Gastroesophageal sphincter (tissue), 4 donors: ENCODE measurements at regions not wholly inside any gene's neighbourhood (a gene's known extent, or its start where the extent isn't known, plus 50 kb on each side); places are given as distances from the start of the nearest gene placed in this dataset.
"Not testable (repeated sequence)": the region's sequence is repeated elsewhere in the genome, so short reads cannot be mapped to it uniquely, and the experiment has no call there.

Experiments
- ATAC-seq: fragments of 150-250 bp; one replicate; pipeline ENCODE4 v1.9.1; 2016; ENCODE audit warnings: mild to moderate bottlenecking, moderate library complexity
- H3K27ac ChIP-seq, 4 donors: fragments of 200-600 bp; sonication (generic) in 3 of 4; 1 replicate in 3 of 4; 2 replicates in 1 of 4; pipeline ENCODE4 v1.5.1; 2016 to 2019
- H3K27me3 ChIP-seq: fragments of 200-600 bp; sonication (generic); one replicate; pipeline ENCODE4 v1.5.1; 2019
- H3K36me3 ChIP-seq, 2 donors: fragments of 200-600 bp; sonication (generic); one replicate each; pipeline ENCODE4 v1.5.1; 2019; ENCODE audit warnings: control low read depth in 1 of 2
- H3K4me1 ChIP-seq, 3 donors: fragments of 200-600 bp; sonication (generic); 1 replicate in 2 of 3; 2 replicates in 1 of 3; pipeline ENCODE4 v1.5.1; 2016 to 2019; ENCODE audit warnings: control low read depth in 2 of 3
- H3K4me3 ChIP-seq, 2 donors: fragments of 200-600 bp; sonication (generic); one replicate each; pipeline ENCODE4 v1.5.1; 2019; ENCODE audit warnings: mild to moderate bottlenecking in 1 of 2, moderate library complexity in 1 of 2
- H3K9me3 ChIP-seq, 3 donors: fragments of 200-600 bp; sonication (generic); one replicate each; pipeline ENCODE4 v1.5.1; 2017 to 2019; ENCODE audit warnings: control low read depth in 2 of 3
- CTCF ChIP-seq, 4 experiments: fragments of 200-600 bp in 2 of 4; fragments of 450-650 bp in 2 of 4; sonication (generic) in 1 of 4; IDR thresholded peaks; one replicate each; pipeline ENCODE4 v1.5.1; 2017 to 2019; ENCODE audit warnings: antibody characterized with exemption in 4 of 4, mild to moderate bottlenecking in 2 of 4, moderate library complexity in 2 of 4
- EP300 ChIP-seq: sonication (generic); formaldehyde crosslinking; IDR thresholded peaks from one replicate; pipeline ENCODE4 v1.6.1; 2017; ENCODE audit warnings: antibody characterized with exemption, mild to moderate bottlenecking
- POLR2A ChIP-seq, 2 donors: fragments of 450-650 bp; IDR thresholded peaks; one replicate each; pipeline ENCODE4 v1.6.1; 2017; ENCODE audit warnings: antibody characterized with exemption in 2 of 2, mild to moderate bottlenecking in 2 of 2, moderate library complexity in 1 of 2
- POLR2AphosphoS5 ChIP-seq: sonication (generic); formaldehyde crosslinking; IDR thresholded peaks from one replicate; pipeline ENCODE4 v1.6.1; 2017; ENCODE audit warnings: antibody characterized with exemption
- whole genome bisulfite sequencing, 2 donors: methylation state at CpG; one replicate each; pipeline ENCODE4 v1.1.5; 2018; ENCODE audit warnings: low coverage in 1 of 2; 5-methylcytosine and 5-hydroxymethylcytosine counted together

DNA sequence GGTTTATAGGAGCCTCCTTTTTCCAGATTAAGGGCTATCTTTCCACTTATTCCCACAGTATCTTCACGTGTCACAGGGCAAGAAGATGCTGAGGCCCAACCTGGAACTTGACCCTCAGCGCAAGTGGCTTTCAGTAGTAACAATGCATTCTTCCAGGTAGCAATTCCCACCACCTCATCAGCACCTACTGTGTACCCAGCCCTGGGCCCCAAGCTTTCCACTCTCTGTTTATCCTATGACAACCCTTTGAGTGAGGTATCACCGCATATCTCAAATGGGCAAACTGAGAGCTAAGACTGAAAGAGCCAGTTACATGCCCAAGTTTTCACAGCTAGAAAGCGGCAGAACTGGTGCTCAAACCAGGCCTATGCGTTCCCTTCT, 88.2 kb downstream of the CPN2 start:
- WGBS, 2 donors, result 91 to 100% methylated on average over 1 to 4 of the region's 5 CpGs
- ATAC-seq, result no peak
- peaks cover 0 to 5% (median 0%) of the 10 kb centered on the region in 3 donors for H3K9me3 ChIP-seq
- H3K4me3 ChIP-seq, result no peak overlapping the region
- TF ChIP-seq EP300 (no peak), CTCF (IDR thresholded peaks at IDR 0.05) (no peak), POLR2A (IDR thresholded peaks at IDR 0.05) (no peak), POLR2AphosphoS5 (no peak)
- no peaks in the 10 kb centered on the region for H3K27me3 ChIP-seq
- H3K27ac ChIP-seq, result no peak overlapping the region
- peaks cover 0 to 33% (median 8%) of the 10 kb centered on the region in 3 donors for H3K4me1 ChIP-seq
- no peaks in the 10 kb centered on the region for H3K36me3 ChIP-seq

- peak overlapping the region in 1 of 2 donors; percentile 17 for H3K4me3 ChIP-seq
- ATAC-seq, H3K27me3 ChIP-seq, H3K36me3 ChIP-seq, H3K9me3 ChIP-seq: not testable (repeated sequence)
- 54 to 80% methylated on average over 3 to 9 of the region's 37 CpGs for WGBS, 2 donors
- H3K4me1 ChIP-seq, result peaks cover 3 to 51% (median 17%) of the 10 kb centered on the region in 3 donors
- H3K27ac ChIP-seq, result peak overlapping the region in 3 of 4 donors; percentile 51 to 76 (median 76)
Observed at GRCh38 chr3:194264631-194265504, 86.3 kb downstream of the CPN2 start.

DNA sequence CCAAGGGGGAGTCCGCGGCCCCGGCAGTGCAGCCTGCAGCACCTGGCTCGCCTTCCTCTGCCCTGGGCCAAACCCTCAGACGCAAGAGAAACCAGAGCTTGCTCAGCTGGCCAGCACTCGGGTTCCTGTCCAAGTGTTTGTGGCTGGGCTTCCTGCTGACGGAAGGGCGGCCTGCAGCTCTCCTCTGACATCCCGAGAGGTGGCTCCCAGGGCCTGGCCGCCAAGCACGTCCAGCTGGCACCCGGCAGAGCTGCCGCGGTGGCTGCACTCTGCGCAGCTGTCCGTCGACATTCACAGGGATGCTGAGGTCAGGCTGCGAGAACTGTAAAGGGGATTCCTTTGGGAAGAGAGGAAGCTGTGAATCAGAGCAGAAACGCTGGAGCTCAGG, 85.6 kb downstream of the CPN2 start:
- H3K4me1 ChIP-seq, result peaks cover 5 to 57% (median 23%) of the 10 kb centered on the region in 3 donors
- WGBS, 2 donors, result 0 to 20% methylated on average over 4 to 5 of the region's 19 CpGs
- no peaks in the 10 kb centered on the region for H3K36me3 ChIP-seq
- ATAC-seq, result peak; percentile 86
- TF ChIP-seq CTCF (IDR thresholded peaks at IDR 0.05) (peak in 1 of 4 experiments; percentile 4), POLR2AphosphoS5 (peak; percentile 85), EP300 (peak; percentile 42), POLR2A (IDR thresholded peaks at IDR 0.05) (no peak)
- peak overlapping the region in 1 of 2 donors; percentile 17 for H3K4me3 ChIP-seq
- no peaks in the 10 kb centered on the region for H3K9me3 ChIP-seq
- no peaks in the 10 kb centered on the region for H3K27me3 ChIP-seq
- H3K27ac ChIP-seq, result peak overlapping the region in 3 of 4 donors; percentile 51 to 76 (median 76)

DNA sequence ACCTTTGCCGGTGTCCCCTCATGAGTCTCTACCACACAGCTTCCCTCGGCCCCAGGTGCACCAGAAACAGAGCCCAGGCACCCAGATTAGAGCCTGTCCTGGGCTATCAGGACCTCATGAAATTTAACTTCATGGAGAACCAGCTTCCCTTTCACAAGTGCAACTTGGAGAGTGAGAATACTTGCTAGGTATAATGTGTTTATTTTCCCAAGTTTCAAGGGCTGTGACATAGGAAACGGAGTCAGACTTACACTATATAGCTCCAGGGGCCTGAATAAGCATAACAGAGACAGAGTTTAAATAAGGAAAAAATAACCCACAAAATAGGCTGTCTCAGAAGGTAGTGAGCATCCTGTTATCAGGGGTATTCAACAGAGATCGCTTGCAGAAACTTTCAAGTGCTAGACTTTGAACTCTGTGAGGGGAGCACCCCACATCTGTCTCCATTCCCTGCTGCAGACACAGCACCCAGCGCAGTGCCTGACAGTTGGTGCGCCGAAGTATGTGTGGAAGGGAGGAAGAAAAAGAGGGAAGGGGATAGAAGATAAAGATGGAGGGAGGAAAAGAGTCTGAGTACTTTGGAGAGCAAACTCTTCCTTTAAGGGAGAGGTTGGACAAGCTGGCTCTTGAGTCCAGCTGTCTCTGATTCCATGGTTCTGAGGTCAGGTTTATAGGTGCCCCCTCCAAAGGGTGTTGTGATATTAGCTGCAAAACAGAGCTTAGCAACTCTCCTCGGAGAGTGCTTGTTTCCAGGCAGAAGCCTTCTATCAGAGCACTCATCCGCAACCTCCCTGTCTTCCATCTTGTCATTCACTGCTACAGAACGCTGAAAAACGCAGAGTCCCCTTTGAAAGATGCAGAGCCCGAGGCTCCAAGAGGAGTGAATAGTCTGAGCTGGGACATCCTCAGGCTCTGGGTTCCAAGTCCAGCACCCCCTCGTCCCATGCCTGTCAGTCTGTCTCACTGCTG, 84.8 kb downstream of the CPN2 start:
- Histone ChIP-seq H3K4me3 (no peak overlapping the region), H3K4me1 (peaks cover 5 to 65% (median 31%) of the 10 kb centered on the region in 3 donors), H3K9me3 (no peaks in the 10 kb centered on the region), H3K27ac (peak overlapping the region; percentile 5 to 76 (median 64)), H3K36me3 (no peaks in the 10 kb centered on the region), H3K27me3 (no peaks in the 10 kb centered on the region)
- TF ChIP-seq POLR2A (IDR thresholded peaks at IDR 0.05), result no peak
- no peak for TF ChIP-seq CTCF (IDR thresholded peaks at IDR 0.05)
- no peak for TF ChIP-seq EP300
- no peak for TF ChIP-seq POLR2AphosphoS5
- ATAC-seq, result no peak
- 71 to 80% methylated on average over 8 to 10 of the region's 13 CpGs for WGBS, 2 donors
